ENCODE measurements at regions not wholly inside any gene's neighbourhood (a gene's known extent, or its start where the extent isn't known, plus 50 kb on each side); places are given as distances from the start of the nearest gene placed in this dataset.

DNA sequence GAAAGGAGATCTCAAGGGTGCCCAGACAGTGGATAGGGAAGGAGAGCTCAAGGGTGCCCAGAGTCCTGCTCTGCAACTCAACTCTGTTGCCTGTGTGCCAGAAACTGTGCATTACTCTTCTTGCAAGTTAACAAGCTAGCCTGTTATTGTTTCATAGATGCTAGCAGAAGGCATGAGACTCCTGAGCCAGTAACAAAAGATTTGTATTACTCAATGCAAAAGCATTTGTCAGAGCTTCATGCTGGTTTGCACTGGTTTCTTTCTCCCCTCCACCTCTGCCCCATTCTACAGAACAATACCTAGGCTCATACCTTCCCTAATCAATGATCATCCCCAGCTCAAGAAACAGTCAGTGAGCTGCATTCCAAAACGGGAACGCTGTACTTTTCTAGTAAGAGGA is 124.5 kb upstream of the NEIL3 start:
- TF ChIP-seq, protein P1, sequence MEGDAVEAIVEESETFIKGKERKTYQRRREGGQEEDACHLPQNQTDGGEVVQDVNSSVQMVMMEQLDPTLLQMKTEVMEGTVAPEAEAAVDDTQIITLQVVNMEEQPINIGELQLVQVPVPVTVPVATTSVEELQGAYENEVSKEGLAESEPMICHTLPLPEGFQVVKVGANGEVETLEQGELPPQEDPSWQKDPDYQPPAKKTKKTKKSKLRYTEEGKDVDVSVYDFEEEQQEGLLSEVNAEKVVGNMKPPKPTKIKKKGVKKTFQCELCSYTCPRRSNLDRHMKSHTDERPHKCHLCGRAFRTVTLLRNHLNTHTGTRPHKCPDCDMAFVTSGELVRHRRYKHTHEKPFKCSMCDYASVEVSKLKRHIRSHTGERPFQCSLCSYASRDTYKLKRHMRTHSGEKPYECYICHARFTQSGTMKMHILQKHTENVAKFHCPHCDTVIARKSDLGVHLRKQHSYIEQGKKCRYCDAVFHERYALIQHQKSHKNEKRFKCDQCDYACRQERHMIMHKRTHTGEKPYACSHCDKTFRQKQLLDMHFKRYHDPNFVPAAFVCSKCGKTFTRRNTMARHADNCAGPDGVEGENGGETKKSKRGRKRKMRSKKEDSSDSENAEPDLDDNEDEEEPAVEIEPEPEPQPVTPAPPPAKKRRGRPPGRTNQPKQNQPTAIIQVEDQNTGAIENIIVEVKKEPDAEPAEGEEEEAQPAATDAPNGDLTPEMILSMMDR (conservative IDR thresholded peaks at IDR 0.05; ENCODE audit: low read length) = no peak
- no peak for TF ChIP-seq EZH2phosphoT487 (IDR thresholded peaks at IDR 0.05; ENCODE audit: borderline replicate concordance)
- H3K4me1 ChIP-seq (ENCODE audit: insufficient read depth, low read length, poor library complexity, severe bottlenecking) = no peaks in the 10 kb centered on the region

DNA sequence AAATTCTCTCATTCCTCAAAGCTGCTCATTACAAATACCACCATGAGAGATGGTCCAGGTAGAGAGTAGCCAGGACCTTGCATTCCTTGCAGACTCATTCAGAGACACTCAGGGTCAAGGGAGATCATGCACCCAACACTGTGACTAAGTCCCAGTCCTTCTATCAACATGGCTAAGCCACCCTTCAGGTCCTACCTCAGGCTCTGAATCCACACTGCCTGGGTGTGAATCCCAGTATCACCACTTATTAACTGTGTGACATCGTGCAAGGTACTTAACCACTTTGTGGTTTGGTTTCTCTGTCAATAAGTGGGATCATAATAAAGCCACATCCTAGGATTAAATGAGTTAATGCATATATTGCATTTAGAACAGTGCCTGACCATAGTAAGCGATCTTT is 124.1 kb upstream of the NEIL3 start:
- no peak overlapping the region for H2AFZ ChIP-seq (ENCODE audit: low read length)
- H3K9me3 ChIP-seq (ENCODE audit: insufficient read depth, low read depth, low read length) = no peaks in the 10 kb centered on the region
- no peaks in the 10 kb centered on the region for H3K36me3 ChIP-seq (ENCODE audit: insufficient read depth, low read length)
- H3K9ac ChIP-seq (ENCODE audit: low read depth, low read length, poor library complexity, severe bottlenecking) = no peak overlapping the region
- no peaks in the 10 kb centered on the region for H3K79me2 ChIP-seq (ENCODE audit: insufficient read depth, low read length)
- H3K4me2 ChIP-seq (ENCODE audit: low read depth, low read length, poor library complexity, severe bottlenecking) = no peak overlapping the region
- H3F3A ChIP-seq (ENCODE audit: low read depth) = no peaks in the 10 kb centered on the region
- H3K27me3 ChIP-seq (ENCODE audit: insufficient read depth, low read length, poor library complexity, severe bottlenecking) = no peaks in the 10 kb centered on the region
- TF ChIP-seq, protein P1 (conservative IDR thresholded peaks at IDR 0.05; ENCODE audit: low read length) = no peak
- TF ChIP-seq EZH2phosphoT487 (IDR thresholded peaks at IDR 0.05; ENCODE audit: borderline replicate concordance) = no peak
- H3K4me3 ChIP-seq (ENCODE audit: low read length, poor library complexity, severe bottlenecking) = no peak overlapping the region
- H4K20me1 ChIP-seq (ENCODE audit: insufficient read depth, low read length, poor library complexity, severe bottlenecking) = no peaks in the 10 kb centered on the region
- H3K4me1 ChIP-seq (ENCODE audit: insufficient read depth, low read length, poor library complexity, severe bottlenecking) = no peaks in the 10 kb centered on the region
- H3K9me2 ChIP-seq (replicated peaks; ENCODE audit: low read depth, low read length) = no peaks in the 10 kb centered on the region

More for the DNA sequence above, 124.5 kb upstream of the NEIL3 start:
- H3K9ac ChIP-seq (ENCODE audit: low read depth, low read length, poor library complexity, severe bottlenecking) = no peak overlapping the region
- H3F3A ChIP-seq (ENCODE audit: low read depth) = no peaks in the 10 kb centered on the region
- H3K36me3 ChIP-seq (ENCODE audit: insufficient read depth, low read length) = no peaks in the 10 kb centered on the region
- no peak overlapping the region for H3K4me3 ChIP-seq (ENCODE audit: low read length, poor library complexity, severe bottlenecking)
- H3K4me2 ChIP-seq (ENCODE audit: low read depth, low read length, poor library complexity, severe bottlenecking) = no peak overlapping the region
- no peaks in the 10 kb centered on the region for H3K27me3 ChIP-seq (ENCODE audit: insufficient read depth, low read length, poor library complexity, severe bottlenecking)
- H4K20me1 ChIP-seq (ENCODE audit: insufficient read depth, low read length, poor library complexity, severe bottlenecking) = no peaks in the 10 kb centered on the region
- no peaks in the 10 kb centered on the region for H3K9me3 ChIP-seq (ENCODE audit: insufficient read depth, low read depth, low read length)
- no peaks in the 10 kb centered on the region for H3K79me2 ChIP-seq (ENCODE audit: insufficient read depth, low read length)
- H3K9me2 ChIP-seq (replicated peaks; ENCODE audit: low read depth, low read length) = no peaks in the 10 kb centered on the region
- H2AFZ ChIP-seq (ENCODE audit: low read length) = no peak overlapping the region

DNA sequence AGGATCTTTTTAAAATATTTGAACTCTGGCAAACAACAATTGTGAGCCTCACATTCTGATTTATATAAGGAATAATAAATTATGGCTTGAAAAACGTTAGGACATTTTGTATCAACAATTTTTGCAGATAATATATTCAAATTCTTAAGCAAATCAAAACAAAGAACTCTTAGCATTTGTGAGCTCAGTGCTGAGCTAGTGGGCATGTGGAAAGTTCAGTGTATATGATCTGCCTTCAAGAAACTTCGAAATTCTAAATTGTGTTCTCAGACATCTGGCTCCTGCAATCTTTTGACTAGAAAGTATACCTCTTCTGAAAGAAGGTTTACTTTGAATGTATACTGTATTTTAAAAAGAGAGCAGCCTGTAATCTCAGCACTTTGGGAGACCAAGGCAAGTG is 122.3 kb upstream of the NEIL3 start:
- no peak overlapping the region for H3K9ac ChIP-seq (ENCODE audit: low read depth, low read length, poor library complexity, severe bottlenecking)
- no peaks in the 10 kb centered on the region for H4K20me1 ChIP-seq (ENCODE audit: insufficient read depth, low read length, poor library complexity, severe bottlenecking)
- TF ChIP-seq EZH2phosphoT487 (IDR thresholded peaks at IDR 0.05; ENCODE audit: borderline replicate concordance) = no peak
- TF ChIP-seq, protein P1 (conservative IDR thresholded peaks at IDR 0.05; ENCODE audit: low read length) = no peak
- H3K4me1 ChIP-seq (ENCODE audit: insufficient read depth, low read length, poor library complexity, severe bottlenecking) = no peaks in the 10 kb centered on the region
- no peak overlapping the region for H2AFZ ChIP-seq (ENCODE audit: low read length)
- H3F3A ChIP-seq (ENCODE audit: low read depth) = no peaks in the 10 kb centered on the region
- no peaks in the 10 kb centered on the region for H3K79me2 ChIP-seq (ENCODE audit: insufficient read depth, low read length)
- H3K36me3 ChIP-seq (ENCODE audit: insufficient read depth, low read length) = no peaks in the 10 kb centered on the region
- no peak overlapping the region for H3K4me3 ChIP-seq (ENCODE audit: low read length, poor library complexity, severe bottlenecking)
- H3K9me3 ChIP-seq (ENCODE audit: insufficient read depth, low read depth, low read length) = no peaks in the 10 kb centered on the region
- H3K4me2 ChIP-seq (ENCODE audit: low read depth, low read length, poor library complexity, severe bottlenecking) = no peak overlapping the region
- no peaks in the 10 kb centered on the region for H3K9me2 ChIP-seq (replicated peaks; ENCODE audit: low read depth, low read length)
- H3K27me3 ChIP-seq (ENCODE audit: insufficient read depth, low read length, poor library complexity, severe bottlenecking) = no peaks in the 10 kb centered on the region

Data from Loucy (cell line).